Tibial nerve (tissue), 4 donors: ENCODE measurements at regions not wholly inside any gene's neighbourhood (a gene's known extent, or its start where the extent isn't known, plus 50 kb on each side); places are given as distances from the start of the nearest gene placed in this dataset.

Experiments
- DNase-seq, 2 donors: peaks; one replicate each; pipeline ENCODE4 v3.0.0-alpha.2; 2019; ENCODE audit warnings: low spot score in 2 of 2
- H3K27ac ChIP-seq, 4 donors: fragments of 200-600 bp; sonication (generic) in 3 of 4; one replicate each; pipeline ENCODE4 v1.5.1; 2017 to 2019; ENCODE audit warnings: mild to moderate bottlenecking in 1 of 4
- H3K27me3 ChIP-seq, 2 donors: fragments of 200-600 bp; sonication (generic) in 1 of 2; one replicate each; pipeline versions ENCODE4 v1.5.1 to v1.6.0; 2017 to 2019
- H3K36me3 ChIP-seq, 3 donors: fragments of 200-600 bp; sonication (generic); one replicate each; pipeline ENCODE4 v1.5.1; 2018 to 2019
- H3K4me1 ChIP-seq, 4 donors: fragments of 200-600 bp; sonication (generic) in 3 of 4; one replicate each; pipeline ENCODE4 v1.5.1; 2017 to 2019
- H3K4me3 ChIP-seq, 4 donors: fragments of 200-600 bp; sonication (generic) in 3 of 4; one replicate each; pipeline ENCODE4 v1.5.1; 2017 to 2019; ENCODE audit warnings: mild to moderate bottlenecking in 1 of 4, moderate library complexity in 1 of 4
- H3K9me3 ChIP-seq, 4 donors: fragments of 200-600 bp; sonication (generic) in 3 of 4; one replicate each; pipeline ENCODE4 v1.5.1; 2017 to 2019
- CTCF ChIP-seq, 5 experiments: fragments of 200-600 bp in 3 of 5; fragments of 450-650 bp in 2 of 5; sonication (generic) in 3 of 5; IDR thresholded peaks; one replicate each; pipeline ENCODE4 v1.5.1; 2016 to 2019; ENCODE audit warnings: antibody characterized with exemption in 5 of 5, mild to moderate bottlenecking in 3 of 5, moderate library complexity in 2 of 5
- EP300 ChIP-seq, 2 donors: sonication (generic); formaldehyde crosslinking; IDR thresholded peaks; one replicate each; pipeline ENCODE4 v1.6.1; 2017; ENCODE audit warnings: antibody characterized with exemption in 2 of 2, mild to moderate bottlenecking in 1 of 2
- POLR2A ChIP-seq, 2 donors: fragments of 450-650 bp; IDR thresholded peaks; one replicate each; pipeline ENCODE4 v1.6.1; 2017; ENCODE audit warnings: antibody characterized with exemption in 2 of 2, mild to moderate bottlenecking in 2 of 2, moderate library complexity in 2 of 2
- WGBS, 2 donors: methylation state at CpG; one replicate each; pipeline ENCODE4 v1.1.5; 2018; 5-methylcytosine and 5-hydroxymethylcytosine counted together

DNA sequence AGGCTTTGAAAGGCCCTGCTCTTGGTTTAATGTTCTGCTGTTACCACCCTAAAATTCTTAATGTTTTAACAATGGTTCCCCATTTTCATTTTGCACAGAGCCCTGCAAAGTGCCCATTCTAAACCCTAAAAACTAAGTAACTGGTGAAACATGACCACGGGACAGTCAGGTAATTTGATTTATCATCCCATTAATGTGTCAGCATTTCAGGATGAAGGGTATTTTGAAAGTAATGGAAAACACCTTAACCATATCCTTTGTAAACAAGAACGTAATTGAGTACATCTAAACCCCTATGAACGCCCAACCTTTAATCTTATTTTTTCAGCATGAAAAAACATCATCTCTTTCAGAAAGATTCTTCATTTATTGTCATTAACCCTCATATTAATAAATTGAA lies 164.9 kb upstream of the IL12A start:
- no peak overlapping the region for H3K27ac ChIP-seq
- no peaks in the 10 kb centered on the region for H3K27me3 ChIP-seq
- DNase-seq = no peak
- no peak overlapping the region for H3K4me3 ChIP-seq
- H3K9me3 ChIP-seq = no peaks in the 10 kb centered on the region
- peaks cover 0 to 5% (median 0%) of the 10 kb centered on the region in 4 donors for H3K4me1 ChIP-seq
- no peaks in the 10 kb centered on the region for H3K36me3 ChIP-seq
- TF ChIP-seq CTCF (IDR thresholded peaks at IDR 0.05) = no peak
- no peak for TF ChIP-seq POLR2A (IDR thresholded peaks at IDR 0.05)
- no peak for TF ChIP-seq EP300 (IDR thresholded peaks at IDR 0.05)
- 81 to 85% methylated on average over 3 of the region's 3 CpGs for WGBS, 2 donors

GRCh38 chr3:159824333-159824732 lies 164.3 kb upstream of the IL12A start:
- Histone ChIP-seq H3K4me1 (peaks cover 0 to 6% (median 0%) of the 10 kb centered on the region in 4 donors), H3K27ac (no peak overlapping the region), H3K27me3 (no peaks in the 10 kb centered on the region), H3K36me3 (no peaks in the 10 kb centered on the region), H3K9me3 (no peaks in the 10 kb centered on the region), H3K4me3 (no peak overlapping the region)
- TF ChIP-seq POLR2A (IDR thresholded peaks at IDR 0.05) (no peak), CTCF (IDR thresholded peaks at IDR 0.05) (no peak), EP300 (IDR thresholded peaks at IDR 0.05) (no peak)
- 29 to 38% methylated on average over 2 of the region's 2 CpGs for WGBS, 2 donors
- DNase-seq = no peak

- Histone ChIP-seq H3K4me3 (no peak overlapping the region), H3K27ac (no peak overlapping the region), H3K4me1 (peaks cover 0 to 9% (median 0%) of the 10 kb centered on the region in 4 donors), H3K9me3 (no peaks in the 10 kb centered on the region), H3K36me3 (no peaks in the 10 kb centered on the region), H3K27me3 (no peaks in the 10 kb centered on the region)
- TF ChIP-seq POLR2A (IDR thresholded peaks at IDR 0.05) (no peak), EP300 (IDR thresholded peaks at IDR 0.05) (no peak), CTCF (IDR thresholded peaks at IDR 0.05) (no peak)
- DNase-seq = no peak
- 72 to 74% methylated on average over 5 of the region's 5 CpGs for WGBS, 2 donors
Observed at GRCh38 chr3:159825216-159825854, 163.3 kb upstream of the IL12A start.

DNA sequence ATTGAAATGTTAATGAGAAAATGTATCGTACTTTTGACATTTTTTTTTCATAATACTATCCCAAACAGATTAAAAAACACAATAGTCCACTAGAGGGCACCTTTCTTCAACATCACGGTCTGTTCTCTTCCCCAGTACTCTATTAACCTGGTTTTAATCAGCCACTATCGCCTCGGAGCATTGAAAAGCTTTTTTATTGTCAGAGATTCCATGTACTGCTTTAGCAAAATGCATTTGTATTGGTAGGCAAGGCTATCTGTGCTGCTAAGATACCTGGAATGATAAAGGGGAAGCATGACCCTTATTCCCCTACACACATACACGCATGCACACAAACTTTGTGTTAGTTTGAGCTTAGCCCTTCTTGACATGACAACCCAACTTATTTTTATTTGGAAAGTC lies 160.1 kb upstream of the IL12A start:
- Histone ChIP-seq H3K27me3 (no peaks in the 10 kb centered on the region), H3K36me3 (no peaks in the 10 kb centered on the region), H3K4me3 (no peak overlapping the region), H3K9me3 (no peaks in the 10 kb centered on the region), H3K27ac (no peak overlapping the region), H3K4me1 (peaks cover 0 to 9% (median 0%) of the 10 kb centered on the region in 4 donors)
- TF ChIP-seq POLR2A (IDR thresholded peaks at IDR 0.05) (no peak), CTCF (IDR thresholded peaks at IDR 0.05) (peak; percentile 40 to 60 (median 42)), EP300 (IDR thresholded peaks at IDR 0.05) (no peak)
- WGBS, 2 donors = 18 to 20% methylated on average over 5 of the region's 5 CpGs
- DNase-seq = no peak

- 93 to 95% methylated on average over 4 of the region's 4 CpGs for WGBS, 2 donors
- no peak overlapping the region for H3K27ac ChIP-seq
- H3K9me3 ChIP-seq = no peaks in the 10 kb centered on the region
- H3K4me1 ChIP-seq = peaks cover 0 to 9% (median 0%) of the 10 kb centered on the region in 4 donors
- no peaks in the 10 kb centered on the region for H3K27me3 ChIP-seq
- no peaks in the 10 kb centered on the region for H3K36me3 ChIP-seq
- H3K4me3 ChIP-seq = no peak overlapping the region
- DNase-seq = no peak
- TF ChIP-seq EP300 (IDR thresholded peaks at IDR 0.05) (no peak), POLR2A (IDR thresholded peaks at IDR 0.05) (no peak), CTCF (IDR thresholded peaks at IDR 0.05) (no peak)
Observed at GRCh38 chr3:159829056-159829455, 159.6 kb upstream of the IL12A start.
